ENCODE measurements at regions not wholly inside any gene's neighbourhood (a gene's known extent, or its start where the extent isn't known, plus 50 kb on each side); places are given as distances from the start of the nearest gene placed in this dataset.

- no peaks in the 10 kb centered on the region for H3K9me3 ChIP-seq (ENCODE audit: control insufficient read depth in 5 of 5, low read length in 5 of 5)
- H3K36me3 ChIP-seq (ENCODE audit: control insufficient read depth in 5 of 5, insufficient read depth in 5 of 5, low read length in 5 of 5), result no peaks in the 10 kb centered on the region
- H3K4me1 ChIP-seq (ENCODE audit: control insufficient read depth in 5 of 5, insufficient read depth in 5 of 5, low read length in 5 of 5), result peaks cover 2 to 77% (median 42%) of the 10 kb centered on the region in 5 donors
- peaks cover 0 to 16% (median 0%) of the 10 kb centered on the region in 5 donors for H3K27me3 ChIP-seq (ENCODE audit: control insufficient read depth in 5 of 5, insufficient read depth in 4 of 5, low read length in 5 of 5)
- H3K9ac ChIP-seq (ENCODE audit: low read length in 5 of 5), result no peak overlapping the region
- no peak overlapping the region for H3K4me3 ChIP-seq (ENCODE audit: low read depth in 1 of 5, low read length in 5 of 5)
- no peak overlapping the region for H3K27ac ChIP-seq (ENCODE audit: low read depth, low read length)
Measured at GRCh38 chr3:13197281-13197680, 124.1 kb upstream of the IQSEC1 start.

DNA sequence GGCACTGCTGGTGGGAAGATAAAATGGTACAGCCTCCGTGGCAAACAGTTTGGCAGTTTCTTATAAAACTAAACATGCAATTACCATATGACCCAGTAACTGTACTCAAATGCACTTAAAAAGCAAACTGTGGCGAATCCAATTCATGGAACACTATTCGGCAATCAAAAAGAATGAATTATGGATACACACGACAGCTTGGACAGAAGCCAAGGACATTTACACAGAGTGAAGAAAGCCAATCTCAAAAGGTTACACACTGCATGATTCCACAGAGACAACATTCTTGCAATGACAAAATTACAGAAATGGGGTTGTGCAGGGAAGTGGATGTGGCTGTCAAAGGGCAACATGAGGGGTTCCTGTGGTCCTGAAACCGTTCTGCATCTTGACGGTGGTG lies 122.1 kb upstream of the IQSEC1 start:
- Histone ChIP-seq H3K4me3 (ENCODE audit: low read depth in 1 of 5, low read length in 5 of 5) (no peak overlapping the region), H3K27me3 (ENCODE audit: control insufficient read depth in 5 of 5, insufficient read depth in 4 of 5, low read length in 5 of 5) (peaks cover 0 to 16% (median 0%) of the 10 kb centered on the region in 5 donors), H3K4me1 (ENCODE audit: control insufficient read depth in 5 of 5, insufficient read depth in 5 of 5, low read length in 5 of 5) (peaks cover 2 to 65% (median 38%) of the 10 kb centered on the region in 5 donors), H3K9ac (ENCODE audit: low read length in 5 of 5) (no peak overlapping the region), H3K27ac (ENCODE audit: low read depth, low read length) (no peak overlapping the region), H3K36me3 (ENCODE audit: control insufficient read depth in 5 of 5, insufficient read depth in 5 of 5, low read length in 5 of 5) (no peaks in the 10 kb centered on the region), H3K9me3 (ENCODE audit: control insufficient read depth in 5 of 5, low read length in 5 of 5) (no peaks in the 10 kb centered on the region)

- Histone ChIP-seq H3K9ac (ENCODE audit: low read length in 5 of 5) (no peak overlapping the region), H3K4me1 (ENCODE audit: control insufficient read depth in 5 of 5, insufficient read depth in 5 of 5, low read length in 5 of 5) (peaks cover 2 to 68% (median 43%) of the 10 kb centered on the region in 5 donors), H3K27ac (ENCODE audit: low read depth, low read length) (no peak overlapping the region), H3K9me3 (ENCODE audit: control insufficient read depth in 5 of 5, low read length in 5 of 5) (no peaks in the 10 kb centered on the region), H3K4me3 (ENCODE audit: low read depth in 1 of 5, low read length in 5 of 5) (no peak overlapping the region), H3K27me3 (ENCODE audit: control insufficient read depth in 5 of 5, insufficient read depth in 4 of 5, low read length in 5 of 5) (peaks cover 0 to 11% (median 0%) of the 10 kb centered on the region in 5 donors), H3K36me3 (ENCODE audit: control insufficient read depth in 5 of 5, insufficient read depth in 5 of 5, low read length in 5 of 5) (no peaks in the 10 kb centered on the region)
Measured at GRCh38 chr3:13194285-13195209, 121.3 kb upstream of the IQSEC1 start.

DNA sequence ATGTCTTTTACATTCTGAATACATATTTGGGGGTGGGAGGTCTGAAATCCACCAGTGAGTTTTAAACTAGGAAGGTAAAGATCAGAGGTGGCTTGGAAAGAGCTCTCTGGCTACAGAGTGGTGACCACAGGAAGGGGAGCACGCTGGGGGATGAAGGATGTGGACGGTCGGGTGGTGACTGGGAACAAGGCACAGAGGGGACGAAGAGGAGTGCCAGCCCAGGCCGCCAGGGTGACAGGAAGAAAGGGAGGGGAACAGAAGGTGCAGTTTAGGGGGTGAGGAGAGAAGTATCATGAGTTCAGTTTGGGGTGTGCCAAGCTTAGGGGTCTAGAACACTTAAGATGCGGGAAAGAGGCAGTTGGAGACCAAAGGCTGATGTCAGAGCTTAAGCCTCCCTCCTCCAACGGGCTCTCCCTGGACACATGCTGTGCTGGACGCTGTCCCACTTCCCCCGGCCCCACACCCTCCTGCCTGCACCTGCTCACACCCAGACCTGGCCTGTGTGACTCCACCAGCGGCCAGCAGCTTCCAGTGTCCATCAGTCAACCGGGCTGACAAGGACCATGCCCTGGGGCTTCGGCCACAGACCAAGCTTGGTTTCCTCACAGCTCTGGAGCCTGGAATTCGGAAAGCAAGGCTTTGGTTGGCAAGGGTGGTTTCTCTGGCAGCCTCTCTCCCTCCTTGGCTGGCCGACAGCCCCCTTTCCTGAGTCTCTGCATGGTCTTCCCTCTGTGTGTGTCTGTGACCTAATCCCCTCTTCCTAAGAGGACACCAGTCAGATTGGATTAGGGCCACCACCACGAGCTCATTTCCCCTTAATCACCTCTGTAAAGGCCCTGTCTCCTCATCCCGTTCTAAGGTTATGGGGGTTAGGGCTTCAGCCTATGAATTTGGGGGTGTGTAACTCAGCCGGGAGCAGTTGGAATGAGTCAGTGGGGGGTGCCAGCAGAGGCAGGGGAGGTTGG lies 120.4 kb upstream of the IQSEC1 start:
- Histone ChIP-seq H3K27me3 (ENCODE audit: control insufficient read depth in 5 of 5, insufficient read depth in 4 of 5, low read length in 5 of 5) (peaks cover 0 to 11% (median 0%) of the 10 kb centered on the region in 5 donors), H3K9me3 (ENCODE audit: control insufficient read depth in 5 of 5, low read length in 5 of 5) (no peaks in the 10 kb centered on the region), H3K36me3 (ENCODE audit: control insufficient read depth in 5 of 5, insufficient read depth in 5 of 5, low read length in 5 of 5) (no peaks in the 10 kb centered on the region), H3K4me1 (ENCODE audit: control insufficient read depth in 5 of 5, insufficient read depth in 5 of 5, low read length in 5 of 5) (peaks cover 7 to 68% (median 51%) of the 10 kb centered on the region in 5 donors), H3K4me3 (ENCODE audit: low read depth in 1 of 5, low read length in 5 of 5) (no peak overlapping the region), H3K27ac (ENCODE audit: low read depth, low read length) (no peak overlapping the region), H3K9ac (ENCODE audit: low read length in 5 of 5) (no peak overlapping the region)

- Histone ChIP-seq H3K9ac (ENCODE audit: low read length in 5 of 5) (no peak overlapping the region), H3K27me3 (ENCODE audit: control insufficient read depth in 5 of 5, insufficient read depth in 4 of 5, low read length in 5 of 5) (peaks cover 0 to 11% (median 0%) of the 10 kb centered on the region in 5 donors), H3K4me3 (ENCODE audit: low read depth in 1 of 5, low read length in 5 of 5) (no peak overlapping the region), H3K27ac (ENCODE audit: low read depth, low read length) (no peak overlapping the region), H3K36me3 (ENCODE audit: control insufficient read depth in 5 of 5, insufficient read depth in 5 of 5, low read length in 5 of 5) (no peaks in the 10 kb centered on the region), H3K9me3 (ENCODE audit: control insufficient read depth in 5 of 5, low read length in 5 of 5) (no peaks in the 10 kb centered on the region), H3K4me1 (ENCODE audit: control insufficient read depth in 5 of 5, insufficient read depth in 5 of 5, low read length in 5 of 5) (peaks cover 7 to 64% (median 46%) of the 10 kb centered on the region in 5 donors)
Measured at GRCh38 chr3:13192471-13193213, 119.4 kb upstream of the IQSEC1 start.

DNA sequence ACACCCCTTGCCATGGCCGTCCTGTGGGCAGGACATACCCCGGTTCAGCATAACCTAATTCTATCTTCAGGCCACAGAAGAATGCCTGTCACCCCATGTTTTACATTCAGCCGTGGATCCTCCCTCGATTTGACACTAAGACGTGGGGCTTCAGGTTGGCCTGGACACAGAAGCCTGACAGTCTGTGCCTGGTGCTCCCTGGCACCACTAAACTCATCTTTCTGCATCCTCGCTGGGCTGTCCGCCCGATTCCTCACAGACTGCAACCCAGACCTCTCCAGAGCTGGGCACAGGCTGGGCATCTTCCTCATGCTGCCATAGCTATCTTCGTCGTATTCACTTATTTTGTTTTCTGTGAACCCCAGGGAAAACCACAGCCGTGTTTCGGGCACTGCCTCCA lies 117.8 kb upstream of the IQSEC1 start:
- H3K27ac ChIP-seq (ENCODE audit: low read depth, low read length), result no peak overlapping the region
- H3K9ac ChIP-seq (ENCODE audit: low read length in 5 of 5), result no peak overlapping the region
- H3K27me3 ChIP-seq (ENCODE audit: control insufficient read depth in 5 of 5, insufficient read depth in 4 of 5, low read length in 5 of 5), result peaks cover 0 to 11% (median 0%) of the 10 kb centered on the region in 5 donors
- no peak overlapping the region for H3K4me3 ChIP-seq (ENCODE audit: low read depth in 1 of 5, low read length in 5 of 5)
- peaks cover 5 to 47% (median 36%) of the 10 kb centered on the region in 5 donors for H3K4me1 ChIP-seq (ENCODE audit: control insufficient read depth in 5 of 5, insufficient read depth in 5 of 5, low read length in 5 of 5)
- no peaks in the 10 kb centered on the region for H3K36me3 ChIP-seq (ENCODE audit: control insufficient read depth in 5 of 5, insufficient read depth in 5 of 5, low read length in 5 of 5)
- H3K9me3 ChIP-seq (ENCODE audit: control insufficient read depth in 5 of 5, low read length in 5 of 5), result peaks cover 0 to 3% (median 0%) of the 10 kb centered on the region in 5 donors

DNA sequence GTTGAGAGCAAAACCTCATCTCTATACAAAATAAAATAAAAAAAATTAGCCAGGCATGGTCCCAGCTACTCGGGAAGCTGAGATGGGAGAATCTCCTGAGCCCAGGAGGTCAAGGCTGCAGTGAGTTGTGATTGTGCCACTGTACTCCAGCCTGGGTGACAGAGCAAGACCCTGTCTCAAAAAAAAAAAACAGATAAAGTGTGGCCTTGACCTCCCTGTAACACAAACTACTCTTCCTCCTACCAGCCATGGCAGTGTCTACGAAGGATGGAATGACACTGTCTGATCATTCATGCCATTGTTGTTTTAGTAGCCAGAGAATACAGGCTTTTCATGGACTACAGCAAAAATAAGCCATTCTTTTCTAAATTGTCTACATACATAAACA lies 117.1 kb upstream of the IQSEC1 start:
- Histone ChIP-seq H3K4me1 (ENCODE audit: control insufficient read depth in 5 of 5, insufficient read depth in 5 of 5, low read length in 5 of 5) (peaks cover 5 to 41% (median 30%) of the 10 kb centered on the region in 5 donors), H3K36me3 (ENCODE audit: control insufficient read depth in 5 of 5, insufficient read depth in 5 of 5, low read length in 5 of 5) (no peaks in the 10 kb centered on the region), H3K27ac (ENCODE audit: low read depth, low read length) (no peak overlapping the region), H3K4me3 (ENCODE audit: low read depth in 1 of 5, low read length in 5 of 5) (no peak overlapping the region), H3K27me3 (ENCODE audit: control insufficient read depth in 5 of 5, insufficient read depth in 4 of 5, low read length in 5 of 5) (peaks cover 0 to 11% (median 0%) of the 10 kb centered on the region in 5 donors), H3K9me3 (ENCODE audit: control insufficient read depth in 5 of 5, low read length in 5 of 5) (peaks cover 0 to 3% (median 0%) of the 10 kb centered on the region in 5 donors), H3K9ac (ENCODE audit: low read length in 5 of 5) (no peak overlapping the region)

DNA sequence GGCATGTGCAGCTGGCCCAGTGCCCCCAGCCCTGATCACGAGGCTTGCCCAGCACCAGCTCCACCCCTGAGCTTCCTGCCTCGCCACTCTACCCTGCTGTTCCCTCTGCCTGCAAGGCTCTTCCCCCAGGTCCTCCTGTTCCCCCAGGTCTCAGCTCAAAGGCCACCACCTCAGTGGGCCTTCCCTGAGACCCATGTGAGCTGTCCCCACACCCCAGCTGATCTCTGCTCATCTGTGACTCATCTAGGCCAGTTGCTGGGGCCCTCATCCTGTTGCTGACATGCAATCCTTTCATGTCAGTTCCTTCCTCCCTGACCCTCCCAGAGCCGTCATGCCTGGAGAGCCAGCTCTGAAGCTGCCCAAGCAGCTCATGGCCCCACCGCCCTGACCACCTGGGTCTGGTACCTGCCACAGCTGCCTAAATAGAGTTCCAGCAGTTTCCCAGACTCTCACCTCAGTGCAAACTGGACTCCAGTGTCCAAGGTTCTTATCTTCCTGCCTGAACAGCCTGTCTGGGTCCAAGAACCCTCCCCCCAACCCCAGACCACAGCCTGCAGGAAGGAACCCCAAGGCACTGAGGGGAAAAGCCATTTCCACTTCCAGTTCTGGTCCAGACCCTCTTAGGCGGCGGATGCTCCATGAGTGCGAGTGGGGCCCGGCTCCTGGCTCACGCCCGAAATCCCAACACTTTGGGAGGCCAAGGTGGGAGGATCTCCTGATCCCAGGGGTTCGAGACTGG lies 116.6 kb upstream of the IQSEC1 start:
- peak overlapping the region in 1 of 5 donors; percentile 5 for H3K4me3 ChIP-seq (ENCODE audit: low read depth in 1 of 5, low read length in 5 of 5)
- no peak overlapping the region for H3K9ac ChIP-seq (ENCODE audit: low read length in 5 of 5)
- H3K36me3 ChIP-seq (ENCODE audit: control insufficient read depth in 5 of 5, insufficient read depth in 5 of 5, low read length in 5 of 5), result no peaks in the 10 kb centered on the region
- peaks cover 0 to 3% (median 0%) of the 10 kb centered on the region in 5 donors for H3K9me3 ChIP-seq (ENCODE audit: control insufficient read depth in 5 of 5, low read length in 5 of 5)
- H3K27ac ChIP-seq (ENCODE audit: low read depth, low read length), result no peak overlapping the region
- H3K4me1 ChIP-seq (ENCODE audit: control insufficient read depth in 5 of 5, insufficient read depth in 5 of 5, low read length in 5 of 5), result peaks cover 5 to 37% (median 30%) of the 10 kb centered on the region in 5 donors
- H3K27me3 ChIP-seq (ENCODE audit: control insufficient read depth in 5 of 5, insufficient read depth in 4 of 5, low read length in 5 of 5), result peaks cover 0 to 11% (median 0%) of the 10 kb centered on the region in 5 donors

- peaks cover 5 to 30% (median 23%) of the 10 kb centered on the region in 5 donors for H3K4me1 ChIP-seq (ENCODE audit: control insufficient read depth in 5 of 5, insufficient read depth in 5 of 5, low read length in 5 of 5)
- H3K27ac ChIP-seq (ENCODE audit: low read depth, low read length), result no peak overlapping the region
- peaks cover 0 to 11% (median 0%) of the 10 kb centered on the region in 5 donors for H3K27me3 ChIP-seq (ENCODE audit: control insufficient read depth in 5 of 5, insufficient read depth in 4 of 5, low read length in 5 of 5)
- H3K9me3 ChIP-seq (ENCODE audit: control insufficient read depth in 5 of 5, low read length in 5 of 5), result peaks cover 0 to 4% (median 0%) of the 10 kb centered on the region in 5 donors
- H3K4me3 ChIP-seq (ENCODE audit: low read depth in 1 of 5, low read length in 5 of 5), result peak overlapping the region in 2 of 5 donors; percentile 5 to 38
- H3K36me3 ChIP-seq (ENCODE audit: control insufficient read depth in 5 of 5, insufficient read depth in 5 of 5, low read length in 5 of 5), result peaks cover 0 to 2% (median 0%) of the 10 kb centered on the region in 5 donors
- H3K9ac ChIP-seq (ENCODE audit: low read length in 5 of 5), result no peak overlapping the region
Measured at GRCh38 chr3:13188975-13189374, 115.7 kb upstream of the IQSEC1 start.
